Osteoblast (primary cell): ENCODE measurements at regions not wholly inside any gene's neighbourhood (a gene's known extent, or its start where the extent isn't known, plus 50 kb on each side); places are given as distances from the start of the nearest gene placed in this dataset.

ENCODE experiments used
- DNase-seq: peaks from one replicate; pipeline ENCODE4 v3.0.0; 2011; ENCODE audit warnings: low spot score, mixed read lengths; ENCODE audit not compliant: insufficient read length; ENCODE audit errors: missing footprints
- H2AFZ ChIP-seq: 2 replicates; pipeline ENCODE4 v1.6.0; 2011; ENCODE audit warnings: mild to moderate bottlenecking, low read length
- H3K27ac ChIP-seq: 2 replicates; pipeline ENCODE4 v1.5.1; 2011; ENCODE audit warnings: mild to moderate bottlenecking, low read depth, low read length, moderate library complexity
- H3K27me3 ChIP-seq: 2 replicates; pipeline ENCODE4 v1.6.0; 2012; ENCODE audit warnings: mild to moderate bottlenecking, control low read depth, inconsistent platforms, low read length, moderate library complexity; ENCODE audit not compliant: insufficient read depth
- H3K36me3 ChIP-seq: 2 replicates; pipeline ENCODE4 v1.5.1; 2011; ENCODE audit warnings: mild to moderate bottlenecking, low read length, control low read depth, moderate library complexity; ENCODE audit not compliant: insufficient read depth
- H3K4me1 ChIP-seq: 2 replicates; pipeline ENCODE4 v1.5.1; 2011; ENCODE audit warnings: mild to moderate bottlenecking, low read length, control low read depth, moderate library complexity; ENCODE audit not compliant: insufficient read depth
- H3K4me2 ChIP-seq: 2 replicates; pipeline ENCODE4 v1.6.0; 2011; ENCODE audit warnings: mild to moderate bottlenecking, low read length; ENCODE audit not compliant: insufficient read depth
- H3K4me3 ChIP-seq: fragments of 200-600 bp; sonication (generic); 3 replicates; pipeline ENCODE4 v1.5.1; 2012; ENCODE audit warnings: mild to moderate bottlenecking, low read length, inconsistent platforms; ENCODE audit not compliant: insufficient read depth
- H3K79me2 ChIP-seq: 2 replicates; pipeline ENCODE4 v1.6.0; 2012; ENCODE audit warnings: mild to moderate bottlenecking, low read length, control low read depth, inconsistent platforms; ENCODE audit not compliant: insufficient read depth
- H3K9me3 ChIP-seq: 2 replicates; pipeline ENCODE4 v1.5.1; 2011; ENCODE audit warnings: low read depth, low read length, control low read depth
- H4K20me1 ChIP-seq: 2 replicates; pipeline ENCODE4 v1.6.0; 2012; ENCODE audit warnings: mild to moderate bottlenecking, low read length, control low read depth; ENCODE audit not compliant: insufficient read depth
- TF ChIP-seq, protein P1 (sequence below): IDR thresholded peaks from 2 replicates; pipeline ENCODE4 v1.5.1; 2011; ENCODE audit warnings: mild to moderate bottlenecking, low read depth, low read length, moderate library complexity; ENCODE audit errors: extremely low read depth

DNA sequence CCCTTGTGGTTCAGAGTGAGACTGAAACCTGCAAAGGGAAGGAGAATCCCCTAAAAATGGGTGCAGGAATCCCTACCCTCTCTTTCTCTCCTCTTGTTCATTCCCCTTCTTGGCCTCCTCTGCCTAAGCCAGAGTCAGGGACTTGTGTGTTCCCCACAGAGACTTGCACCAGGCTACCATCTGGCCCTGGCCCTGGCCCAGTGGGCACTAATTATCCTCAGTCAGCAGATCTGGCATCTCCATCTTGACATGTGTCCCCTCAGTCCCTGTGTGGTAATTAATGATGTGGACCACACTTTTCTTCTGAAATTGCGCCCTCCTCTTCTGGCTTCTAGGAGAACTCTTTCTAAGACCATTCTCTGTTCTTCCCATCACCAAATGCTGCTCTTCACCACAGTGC is 354.4 kb downstream of the SETD4 start:
- Histone ChIP-seq H3K4me1 (no peaks in the 10 kb centered on the region), H3K27ac (no peak overlapping the region), H3K4me3 (no peak overlapping the region), H3K36me3 (no peaks in the 10 kb centered on the region), H3K27me3 (peaks cover 8% of the 10 kb centered on the region), H2AFZ (no peak overlapping the region), H3K9me3 (no peaks in the 10 kb centered on the region), H3K4me2 (no peak overlapping the region), H3K79me2 (no peaks in the 10 kb centered on the region), H4K20me1 (no peaks in the 10 kb centered on the region)
- TF ChIP-seq, protein P1, sequence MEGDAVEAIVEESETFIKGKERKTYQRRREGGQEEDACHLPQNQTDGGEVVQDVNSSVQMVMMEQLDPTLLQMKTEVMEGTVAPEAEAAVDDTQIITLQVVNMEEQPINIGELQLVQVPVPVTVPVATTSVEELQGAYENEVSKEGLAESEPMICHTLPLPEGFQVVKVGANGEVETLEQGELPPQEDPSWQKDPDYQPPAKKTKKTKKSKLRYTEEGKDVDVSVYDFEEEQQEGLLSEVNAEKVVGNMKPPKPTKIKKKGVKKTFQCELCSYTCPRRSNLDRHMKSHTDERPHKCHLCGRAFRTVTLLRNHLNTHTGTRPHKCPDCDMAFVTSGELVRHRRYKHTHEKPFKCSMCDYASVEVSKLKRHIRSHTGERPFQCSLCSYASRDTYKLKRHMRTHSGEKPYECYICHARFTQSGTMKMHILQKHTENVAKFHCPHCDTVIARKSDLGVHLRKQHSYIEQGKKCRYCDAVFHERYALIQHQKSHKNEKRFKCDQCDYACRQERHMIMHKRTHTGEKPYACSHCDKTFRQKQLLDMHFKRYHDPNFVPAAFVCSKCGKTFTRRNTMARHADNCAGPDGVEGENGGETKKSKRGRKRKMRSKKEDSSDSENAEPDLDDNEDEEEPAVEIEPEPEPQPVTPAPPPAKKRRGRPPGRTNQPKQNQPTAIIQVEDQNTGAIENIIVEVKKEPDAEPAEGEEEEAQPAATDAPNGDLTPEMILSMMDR, result no peak
- DNase-seq, result no peak

DNA sequence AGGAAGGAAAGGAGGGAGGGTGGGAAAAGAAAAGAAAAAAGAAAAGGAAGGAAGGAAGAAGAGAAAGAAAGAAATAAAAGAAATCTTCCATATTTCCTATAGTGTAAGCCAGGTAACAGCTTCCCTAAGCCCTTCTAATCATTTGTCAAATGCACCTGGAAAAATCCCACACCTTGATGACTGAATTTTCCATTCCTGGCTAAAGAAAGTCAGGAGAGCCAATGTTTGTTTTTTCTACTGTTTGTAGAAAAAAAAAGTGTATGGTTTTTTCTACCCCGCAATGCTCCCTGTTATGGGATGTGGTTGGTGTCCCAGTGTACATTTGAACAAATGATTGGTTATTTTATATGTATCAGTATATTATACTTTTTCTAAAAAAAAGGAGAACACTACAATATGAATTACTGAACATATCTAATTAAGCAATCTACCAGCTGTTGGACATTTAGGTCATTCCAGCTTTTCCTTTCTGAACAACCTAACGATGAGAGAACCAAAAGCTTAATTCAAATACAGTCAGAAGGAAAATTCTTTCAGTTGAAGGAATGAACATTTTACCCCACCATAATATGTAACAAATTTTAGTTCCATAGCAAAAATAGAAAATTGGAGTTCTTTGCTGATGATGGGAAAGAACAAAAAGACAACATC is 355.0 kb downstream of the SETD4 start:
- Histone ChIP-seq H3K27ac (no peak overlapping the region), H4K20me1 (no peaks in the 10 kb centered on the region), H3K9me3 (no peaks in the 10 kb centered on the region), H3K4me1 (no peaks in the 10 kb centered on the region), H3K4me2 (no peak overlapping the region), H3K36me3 (no peaks in the 10 kb centered on the region), H3K79me2 (no peaks in the 10 kb centered on the region), H3K27me3 (peaks cover 8% of the 10 kb centered on the region), H3K4me3 (no peak overlapping the region), H2AFZ (no peak overlapping the region)
- DNase-seq, result no peak
- TF ChIP-seq, protein P1, result no peak

DNA sequence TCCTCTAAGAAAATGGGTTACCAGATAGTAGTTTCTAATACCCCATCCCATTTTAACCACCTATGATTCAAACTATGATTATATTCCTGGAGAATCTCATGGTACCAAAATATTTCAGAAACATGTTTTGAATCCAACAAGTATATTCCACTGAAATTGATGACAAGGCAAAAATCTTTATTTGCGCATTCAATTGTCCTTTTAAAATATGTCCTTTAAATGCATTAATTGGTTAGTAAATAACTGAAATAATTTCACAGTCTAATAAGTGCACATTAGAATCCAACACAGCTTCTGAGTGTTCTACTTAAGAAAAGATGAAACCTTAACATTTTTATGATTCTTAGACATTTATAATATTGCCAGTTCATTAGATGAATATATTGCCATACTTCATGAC is 356.6 kb downstream of the SETD4 start:
- Histone ChIP-seq H3K4me3 (no peak overlapping the region), H3K27me3 (peaks cover 7% of the 10 kb centered on the region), H4K20me1 (no peaks in the 10 kb centered on the region), H3K27ac (no peak overlapping the region), H3K4me2 (no peak overlapping the region), H3K79me2 (no peaks in the 10 kb centered on the region), H3K36me3 (no peaks in the 10 kb centered on the region), H3K4me1 (no peaks in the 10 kb centered on the region), H3K9me3 (no peaks in the 10 kb centered on the region), H2AFZ (no peak overlapping the region)
- TF ChIP-seq, protein P1, result no peak
- DNase-seq, result peak; percentile 56

GRCh38 chr21:35699361-35699760 is 361.0 kb downstream of the SETD4 start:
- TF ChIP-seq, protein P1, result no peak
- H3K36me3 ChIP-seq, result no peaks in the 10 kb centered on the region
- DNase-seq, result no peak
- H3K27ac ChIP-seq, result no peak overlapping the region
- peaks cover 6% of the 10 kb centered on the region for H3K4me1 ChIP-seq
- no peak overlapping the region for H3K4me2 ChIP-seq
- no peaks in the 10 kb centered on the region for H3K27me3 ChIP-seq
- H3K9me3 ChIP-seq, result no peaks in the 10 kb centered on the region
- H2AFZ ChIP-seq, result no peak overlapping the region
- H4K20me1 ChIP-seq, result no peaks in the 10 kb centered on the region
- H3K4me3 ChIP-seq, result no peak overlapping the region
- H3K79me2 ChIP-seq, result no peaks in the 10 kb centered on the region
